Fibroblast of villous mesenchyme (primary cell): ENCODE measurements at regions not wholly inside any gene's neighbourhood (a gene's known extent, or its start where the extent isn't known, plus 50 kb on each side); places are given as distances from the start of the nearest gene placed in this dataset.

Source experiments
- DNase-seq: peaks from one replicate; pipeline ENCODE4 v3.0.0-alpha.2; 2010; ENCODE audit warnings: low read depth
- H3K4me3 ChIP-seq: 2 replicates; pipeline ENCODE4 v1.5.1; 2011; ENCODE audit warnings: low read depth, mild to moderate bottlenecking, low read length
- TF ChIP-seq, protein P1 (sequence below): IDR thresholded peaks from 2 replicates; pipeline ENCODE4 v1.5.1; 2012; ENCODE audit warnings: low read depth, mild to moderate bottlenecking, low read length; ENCODE audit not compliant: insufficient read depth

GRCh38 chr4:136847881-136848621 lies 684.2 kb downstream of the PCDH18 start:
- DNase-seq: no peak
- TF ChIP-seq, protein P1, sequence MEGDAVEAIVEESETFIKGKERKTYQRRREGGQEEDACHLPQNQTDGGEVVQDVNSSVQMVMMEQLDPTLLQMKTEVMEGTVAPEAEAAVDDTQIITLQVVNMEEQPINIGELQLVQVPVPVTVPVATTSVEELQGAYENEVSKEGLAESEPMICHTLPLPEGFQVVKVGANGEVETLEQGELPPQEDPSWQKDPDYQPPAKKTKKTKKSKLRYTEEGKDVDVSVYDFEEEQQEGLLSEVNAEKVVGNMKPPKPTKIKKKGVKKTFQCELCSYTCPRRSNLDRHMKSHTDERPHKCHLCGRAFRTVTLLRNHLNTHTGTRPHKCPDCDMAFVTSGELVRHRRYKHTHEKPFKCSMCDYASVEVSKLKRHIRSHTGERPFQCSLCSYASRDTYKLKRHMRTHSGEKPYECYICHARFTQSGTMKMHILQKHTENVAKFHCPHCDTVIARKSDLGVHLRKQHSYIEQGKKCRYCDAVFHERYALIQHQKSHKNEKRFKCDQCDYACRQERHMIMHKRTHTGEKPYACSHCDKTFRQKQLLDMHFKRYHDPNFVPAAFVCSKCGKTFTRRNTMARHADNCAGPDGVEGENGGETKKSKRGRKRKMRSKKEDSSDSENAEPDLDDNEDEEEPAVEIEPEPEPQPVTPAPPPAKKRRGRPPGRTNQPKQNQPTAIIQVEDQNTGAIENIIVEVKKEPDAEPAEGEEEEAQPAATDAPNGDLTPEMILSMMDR: no peak

DNA sequence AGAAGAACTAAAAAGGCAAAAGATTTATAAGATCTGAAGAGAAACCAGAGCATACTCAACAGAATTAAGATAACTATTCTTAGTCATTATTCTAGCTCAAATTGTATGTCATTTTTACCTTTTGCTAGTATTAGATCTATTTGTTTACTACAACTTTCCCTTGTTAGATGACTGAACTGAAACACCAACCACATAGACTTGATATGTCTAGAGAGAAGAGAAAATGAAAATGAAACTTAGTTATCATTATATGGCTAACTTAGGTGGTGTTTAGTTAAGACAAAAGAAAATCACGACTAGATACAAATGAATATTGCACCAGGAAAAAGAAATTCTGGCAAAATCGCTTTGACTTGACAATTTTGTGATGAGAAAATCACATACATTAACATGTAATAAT lies 690.8 kb downstream of the PCDH18 start:
- no peak for DNase-seq
- TF ChIP-seq, protein P1: no peak
- H3K4me3 ChIP-seq: no peak overlapping the region

More at GRCh38 chr4:136847881-136848621, 684.2 kb downstream of the PCDH18 start:
- no peak overlapping the region for H3K4me3 ChIP-seq

DNA sequence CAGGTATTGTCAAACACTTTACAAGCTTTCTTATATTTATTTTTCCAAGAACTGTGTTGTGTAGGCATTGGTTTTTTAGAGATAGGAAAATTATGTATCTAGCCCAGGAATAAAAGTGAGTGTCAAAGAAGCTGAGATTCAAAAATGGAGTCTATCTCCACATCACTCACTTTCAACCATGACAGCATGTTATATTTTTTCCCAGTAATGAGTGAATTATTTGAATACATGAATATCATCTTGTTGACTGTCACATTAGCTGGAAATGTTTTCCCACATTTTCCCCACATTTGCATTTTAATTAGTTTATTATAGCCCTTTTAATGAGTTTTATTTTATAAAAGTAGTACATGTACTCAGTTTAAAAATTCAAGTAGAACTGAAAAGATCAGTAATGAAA lies 693.7 kb downstream of the PCDH18 start:
- no peak overlapping the region for H3K4me3 ChIP-seq
- TF ChIP-seq, protein P1: no peak
- DNase-seq: no peak

DNA sequence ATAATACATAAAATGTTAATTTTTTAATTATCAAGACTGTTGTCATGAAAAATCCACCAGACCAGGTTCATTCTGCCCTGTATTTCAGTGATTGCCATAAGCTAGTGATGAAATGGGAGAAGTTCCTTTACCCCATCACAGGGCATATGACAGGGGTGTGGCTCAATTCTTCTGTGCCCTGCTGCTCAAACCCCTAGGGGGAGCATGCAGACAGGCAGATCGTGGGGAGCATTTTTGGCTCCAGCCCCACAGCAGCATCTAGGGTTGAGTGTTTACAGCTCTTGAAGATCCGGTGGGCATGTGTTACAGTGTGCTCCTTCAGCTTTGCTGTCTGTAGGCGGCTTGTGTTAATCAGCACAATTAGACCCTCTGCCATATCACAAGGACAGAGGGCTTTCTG lies 700.7 kb downstream of the PCDH18 start:
- TF ChIP-seq, protein P1: peak; percentile 7
- no peak overlapping the region for H3K4me3 ChIP-seq
- DNase-seq: no peak

DNA sequence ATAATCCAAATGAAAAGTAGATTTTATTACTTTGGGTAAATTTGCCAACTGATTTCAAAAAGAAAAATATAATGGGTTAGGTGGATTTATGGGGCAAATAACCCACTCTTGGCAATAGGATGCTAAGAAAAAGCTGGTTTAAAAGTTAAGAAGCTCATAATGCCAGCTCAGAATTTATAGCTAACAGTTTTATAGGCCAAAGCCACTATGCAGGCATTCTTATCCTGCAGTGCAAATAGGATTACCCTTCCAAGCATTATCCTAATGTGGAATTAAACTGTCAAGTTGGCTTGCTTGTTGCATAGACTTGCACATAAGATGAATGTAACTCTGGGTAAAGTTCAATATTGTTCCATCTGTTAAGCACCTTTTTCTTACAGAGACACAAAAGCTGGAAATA lies 703.0 kb downstream of the PCDH18 start:
- DNase-seq: no peak
- TF ChIP-seq, protein P1: no peak
- H3K4me3 ChIP-seq: no peak overlapping the region

- DNase-seq: no peak
- H3K4me3 ChIP-seq: no peak overlapping the region
- TF ChIP-seq, protein P1: no peak
These were observed 709.3 kb downstream of the PCDH18 start for GRCh38 chr4:136823020-136823419.
